ENCODE measurements at regions not wholly inside any gene's neighbourhood (a gene's known extent, or its start where the extent isn't known, plus 50 kb on each side); places are given as distances from the start of the nearest gene placed in this dataset.

- FAIRE-seq: no peak
Observed at GRCh38 chr12:4012977-4013968, 140.1 kb upstream of the PARP11 start.

GRCh38 chr12:4012073-4012472 lies 138.9 kb upstream of the PARP11 start:
- no peak for FAIRE-seq

GRCh38 chr12:4011597-4011996 lies 138.4 kb upstream of the PARP11 start:
- FAIRE-seq: no peak

GRCh38 chr12:4009979-4010704 lies 136.9 kb upstream of the PARP11 start:
- no peak for FAIRE-seq

- no peak for FAIRE-seq
Observed at GRCh38 chr12:4006743-4007142, 133.5 kb upstream of the PARP11 start.

GRCh38 chr12:4005851-4006430 lies 132.7 kb upstream of the PARP11 start:
- FAIRE-seq: no peak

- FAIRE-seq: no peak
Observed at GRCh38 chr12:4003576-4003975, 130.4 kb upstream of the PARP11 start.

- FAIRE-seq: no peak
Observed at GRCh38 chr12:4002601-4003000, 129.4 kb upstream of the PARP11 start.

- FAIRE-seq: no peak
Observed at GRCh38 chr12:4001841-4002240, 128.6 kb upstream of the PARP11 start.

GRCh38 chr12:4001031-4001430 lies 127.8 kb upstream of the PARP11 start:
- FAIRE-seq: no peak

- FAIRE-seq: no peak
Observed at GRCh38 chr12:3999904-4000303, 126.7 kb upstream of the PARP11 start.

- no peak for FAIRE-seq
Observed at GRCh38 chr12:3998968-3999792, 126.0 kb upstream of the PARP11 start.

- FAIRE-seq: no peak
Observed at GRCh38 chr12:3998397-3998796, 125.2 kb upstream of the PARP11 start.

GRCh38 chr12:3996322-3996721 lies 123.1 kb upstream of the PARP11 start:
- no peak for FAIRE-seq

- no peak for FAIRE-seq
Observed at GRCh38 chr12:3995306-3995705, 122.1 kb upstream of the PARP11 start.

- no peak for FAIRE-seq
Observed at GRCh38 chr12:3994500-3994899, 121.3 kb upstream of the PARP11 start.

- no peak for FAIRE-seq
Observed at GRCh38 chr12:3992945-3993344, 119.7 kb upstream of the PARP11 start.

- no peak for FAIRE-seq
Observed at GRCh38 chr12:3991798-3992580, 118.8 kb upstream of the PARP11 start.

- no peak for FAIRE-seq
Observed at GRCh38 chr12:3990501-3991280, 117.5 kb upstream of the PARP11 start.

- no peak for FAIRE-seq
Observed at GRCh38 chr12:3989218-3989550, 116.0 kb upstream of the PARP11 start.

All from A204.1 (cell line).